Tibial nerve (tissue), 4 donors: ENCODE measurements at regions not wholly inside any gene's neighbourhood (a gene's known extent, or its start where the extent isn't known, plus 50 kb on each side); places are given as distances from the start of the nearest gene placed in this dataset.
"Not testable (repeated sequence)": the region's sequence is repeated elsewhere in the genome, so short reads cannot be mapped to it uniquely, and the experiment has no call there.

Source experiments
- DNase-seq, 2 donors: peaks; one replicate each; pipeline ENCODE4 v3.0.0-alpha.2; 2019; ENCODE audit warnings: low spot score in 2 of 2
- H3K27ac ChIP-seq, 4 donors: fragments of 200-600 bp; sonication (generic) in 3 of 4; one replicate each; pipeline ENCODE4 v1.5.1; 2017 to 2019; ENCODE audit warnings: mild to moderate bottlenecking in 1 of 4
- H3K27me3 ChIP-seq, 2 donors: fragments of 200-600 bp; sonication (generic) in 1 of 2; one replicate each; pipeline versions ENCODE4 v1.5.1 to v1.6.0; 2017 to 2019
- H3K36me3 ChIP-seq, 3 donors: fragments of 200-600 bp; sonication (generic); one replicate each; pipeline ENCODE4 v1.5.1; 2018 to 2019
- H3K4me1 ChIP-seq, 4 donors: fragments of 200-600 bp; sonication (generic) in 3 of 4; one replicate each; pipeline ENCODE4 v1.5.1; 2017 to 2019
- H3K4me3 ChIP-seq, 4 donors: fragments of 200-600 bp; sonication (generic) in 3 of 4; one replicate each; pipeline ENCODE4 v1.5.1; 2017 to 2019; ENCODE audit warnings: mild to moderate bottlenecking in 1 of 4, moderate library complexity in 1 of 4
- H3K9me3 ChIP-seq, 4 donors: fragments of 200-600 bp; sonication (generic) in 3 of 4; one replicate each; pipeline ENCODE4 v1.5.1; 2017 to 2019
- CTCF ChIP-seq, 5 experiments: fragments of 200-600 bp in 3 of 5; fragments of 450-650 bp in 2 of 5; sonication (generic) in 3 of 5; IDR thresholded peaks; one replicate each; pipeline ENCODE4 v1.5.1; 2016 to 2019; ENCODE audit warnings: antibody characterized with exemption in 5 of 5, mild to moderate bottlenecking in 3 of 5, moderate library complexity in 2 of 5
- EP300 ChIP-seq, 2 donors: sonication (generic); formaldehyde crosslinking; IDR thresholded peaks; one replicate each; pipeline ENCODE4 v1.6.1; 2017; ENCODE audit warnings: antibody characterized with exemption in 2 of 2, mild to moderate bottlenecking in 1 of 2
- POLR2A ChIP-seq, 2 donors: fragments of 450-650 bp; IDR thresholded peaks; one replicate each; pipeline ENCODE4 v1.6.1; 2017; ENCODE audit warnings: antibody characterized with exemption in 2 of 2, mild to moderate bottlenecking in 2 of 2, moderate library complexity in 2 of 2
- WGBS, 2 donors: methylation state at CpG; one replicate each; pipeline ENCODE4 v1.1.5; 2018; 5-methylcytosine and 5-hydroxymethylcytosine counted together

- Histone ChIP-seq H3K4me1 (peaks cover 0 to 18% (median 6%) of the 10 kb centered on the region in 4 donors), H3K9me3 (no peaks in the 10 kb centered on the region), H3K36me3 (no peaks in the 10 kb centered on the region), H3K4me3 (no peak overlapping the region), H3K27ac (no peak overlapping the region), H3K27me3 (peaks cover 0 to 14% of the 10 kb centered on the region in 2 donors)
- 60 to 69% methylated on average over 13 to 15 of the region's 15 CpGs for WGBS, 2 donors
- no peak for DNase-seq
- TF ChIP-seq POLR2A (IDR thresholded peaks at IDR 0.05) = no peak
- TF ChIP-seq CTCF (IDR thresholded peaks at IDR 0.05) = no peak
- no peak for TF ChIP-seq EP300 (IDR thresholded peaks at IDR 0.05)
Observed at GRCh38 chr4:1582227-1582626, 101.9 kb downstream of the FAM53A start.

GRCh38 chr4:1581164-1581894 lies 102.8 kb downstream of the FAM53A start:
- H3K4me3 ChIP-seq, H3K9me3 ChIP-seq, H3K36me3 ChIP-seq: not testable (repeated sequence)
- DNase-seq = peak; percentile 84 to 89
- Histone ChIP-seq H3K4me1 (peaks cover 0 to 18% (median 6%) of the 10 kb centered on the region in 4 donors), H3K27me3 (peaks cover 0 to 14% of the 10 kb centered on the region in 2 donors), H3K27ac (peak overlapping the region in 2 of 4 donors; percentile 44 to 71)
- WGBS, 2 donors = 34% methylated on average over 11 to 12 of the region's 15 CpGs

- Histone ChIP-seq H3K4me1 (peaks cover 0 to 18% (median 6%) of the 10 kb centered on the region in 4 donors), H3K4me3 (peak overlapping the region in 2 of 4 donors; percentile 50 to 73), H3K27ac (peak overlapping the region; percentile 79 to 87 (median 82)), H3K27me3 (peaks cover 0 to 14% of the 10 kb centered on the region in 2 donors)
- H3K36me3 ChIP-seq, DNase-seq, H3K9me3 ChIP-seq: not testable (repeated sequence)
- WGBS, 2 donors = no CpG with 5 or more reads among the region's 16 CpGs
Observed at GRCh38 chr4:1580692-1581012, 103.5 kb downstream of the FAM53A start.

GRCh38 chr4:1579901-1580691 lies 104.0 kb downstream of the FAM53A start:
- peak in 1 of 2 donors; percentile 73 for TF ChIP-seq EP300 (IDR thresholded peaks at IDR 0.05)
- TF ChIP-seq POLR2A (IDR thresholded peaks at IDR 0.05) = peak in 1 of 2 donors; percentile 53
- no peak for TF ChIP-seq CTCF (IDR thresholded peaks at IDR 0.05)
- WGBS, 2 donors = 1 to 2% methylated on average over 28 to 33 of the region's 46 CpGs
- peak; percentile 83 to 89 for DNase-seq
- H3K9me3 ChIP-seq = no peaks in the 10 kb centered on the region
- H3K27me3 ChIP-seq = peaks cover 0 to 14% of the 10 kb centered on the region in 2 donors
- H3K4me1 ChIP-seq = peaks cover 0 to 18% (median 6%) of the 10 kb centered on the region in 4 donors
- H3K27ac ChIP-seq = peak overlapping the region; percentile 79 to 87 (median 82)
- no peaks in the 10 kb centered on the region for H3K36me3 ChIP-seq
- H3K4me3 ChIP-seq = peak overlapping the region; percentile 49 to 73 (median 60)

- TF ChIP-seq POLR2A (IDR thresholded peaks at IDR 0.05) (no peak), CTCF (IDR thresholded peaks at IDR 0.05) (peak; percentile 62 to 92 (median 67)), EP300 (IDR thresholded peaks at IDR 0.05) (peak in 1 of 2 donors; percentile 25)
- peaks cover 0 to 19% of the 10 kb centered on the region in 2 donors for H3K27me3 ChIP-seq
- H3K36me3 ChIP-seq = no peaks in the 10 kb centered on the region
- WGBS, 2 donors = 1% methylated on average over 40 to 54 of the region's 91 CpGs
- H3K9me3 ChIP-seq = no peaks in the 10 kb centered on the region
- DNase-seq = peak; percentile 67 to 68
- peak overlapping the region; percentile 49 to 73 (median 60) for H3K4me3 ChIP-seq
- peak overlapping the region; percentile 50 to 87 (median 82) for H3K27ac ChIP-seq
- peaks cover 0 to 18% (median 6%) of the 10 kb centered on the region in 4 donors for H3K4me1 ChIP-seq
Observed at GRCh38 chr4:1579001-1579900, 104.9 kb downstream of the FAM53A start.
